ENCODE measurements at regions not wholly inside any gene's neighbourhood (a gene's known extent, or its start where the extent isn't known, plus 50 kb on each side); places are given as distances from the start of the nearest gene placed in this dataset.

- DNase-seq (ENCODE audit: low spot score), result no peak
- ATAC-seq (ENCODE audit: insufficient number of reproducible peaks, low FRiP score, low read depth), result peak; percentile 22
Observed at GRCh38 chr4:185987961-185988627, 80.9 kb upstream of the TLR3 start.

GRCh38 chr4:185991770-185992169 lies 77.2 kb upstream of the TLR3 start:
- Histone ChIP-seq H3K36me3 (no peaks in the 10 kb centered on the region), H3K4me3 (no peak overlapping the region), H3K9me3 (no peaks in the 10 kb centered on the region), H3K27ac (no peak overlapping the region), H3K4me1 (ENCODE audit: control insufficient read depth in 1 of 2, low read depth in 2 of 2) (peaks cover 0 to 37% of the 10 kb centered on the region in 2 donors), H3K27me3 (replicated peaks; ENCODE audit: insufficient read depth) (no peaks in the 10 kb centered on the region)
- ATAC-seq (ENCODE audit: insufficient number of reproducible peaks, low FRiP score, low read depth) (no peak), DNase-seq (ENCODE audit: low spot score) (no peak)
- no peak for TF ChIP-seq CTCF (IDR thresholded peaks at IDR 0.05)

More at GRCh38 chr4:185987961-185988627, 80.9 kb upstream of the TLR3 start:
- H3K9me3 ChIP-seq, result peaks cover 12% of the 10 kb centered on the region
- peaks cover 0 to 20% of the 10 kb centered on the region in 2 donors for H3K4me1 ChIP-seq (ENCODE audit: control insufficient read depth in 1 of 2, low read depth in 2 of 2)
- no peaks in the 10 kb centered on the region for H3K36me3 ChIP-seq
- no peaks in the 10 kb centered on the region for H3K27me3 ChIP-seq (replicated peaks; ENCODE audit: insufficient read depth)
- peak overlapping the region; percentile 41 to 55 for H3K27ac ChIP-seq
- no peak for TF ChIP-seq CTCF (IDR thresholded peaks at IDR 0.05)
- H3K4me3 ChIP-seq, result no peak overlapping the region

- DNase-seq (ENCODE audit: low spot score) (no peak), ATAC-seq (ENCODE audit: insufficient number of reproducible peaks, low FRiP score, low read depth) (no peak)
- H3K27me3 ChIP-seq (replicated peaks; ENCODE audit: insufficient read depth), result no peaks in the 10 kb centered on the region
- H3K4me1 ChIP-seq (ENCODE audit: control insufficient read depth in 1 of 2, low read depth in 2 of 2), result peaks cover 0 to 45% of the 10 kb centered on the region in 2 donors
- H3K27ac ChIP-seq, result peak overlapping the region in 1 of 2 donors; percentile 27
- H3K4me3 ChIP-seq, result no peak overlapping the region
- no peak for TF ChIP-seq CTCF (IDR thresholded peaks at IDR 0.05)
- no peaks in the 10 kb centered on the region for H3K36me3 ChIP-seq
- H3K9me3 ChIP-seq, result no peaks in the 10 kb centered on the region
Observed at GRCh38 chr4:185992585-185992984, 76.4 kb upstream of the TLR3 start.

- TF ChIP-seq CTCF (IDR thresholded peaks at IDR 0.05), result no peak
- H3K4me1 ChIP-seq (ENCODE audit: control insufficient read depth in 1 of 2, low read depth in 2 of 2), result peaks cover 0 to 46% of the 10 kb centered on the region in 2 donors
- ATAC-seq (ENCODE audit: insufficient number of reproducible peaks, low FRiP score, low read depth) (no peak), DNase-seq (ENCODE audit: low spot score) (no peak)
- no peak overlapping the region for H3K4me3 ChIP-seq
- H3K9me3 ChIP-seq, result no peaks in the 10 kb centered on the region
- peak overlapping the region in 1 of 2 donors; percentile 27 for H3K27ac ChIP-seq
- H3K27me3 ChIP-seq (replicated peaks; ENCODE audit: insufficient read depth), result no peaks in the 10 kb centered on the region
- H3K36me3 ChIP-seq, result no peaks in the 10 kb centered on the region
Observed at GRCh38 chr4:185993328-185993973, 75.5 kb upstream of the TLR3 start.

GRCh38 chr4:185994750-185995149 lies 74.2 kb upstream of the TLR3 start:
- H3K36me3 ChIP-seq, result no peaks in the 10 kb centered on the region
- peaks cover 4 to 55% of the 10 kb centered on the region in 2 donors for H3K4me1 ChIP-seq (ENCODE audit: control insufficient read depth in 1 of 2, low read depth in 2 of 2)
- no peak for DNase-seq (ENCODE audit: low spot score)
- ATAC-seq (ENCODE audit: insufficient number of reproducible peaks, low FRiP score, low read depth), result no peak
- H3K9me3 ChIP-seq, result no peaks in the 10 kb centered on the region
- H3K27ac ChIP-seq, result no peak overlapping the region
- no peak for TF ChIP-seq CTCF (IDR thresholded peaks at IDR 0.05)
- H3K27me3 ChIP-seq (replicated peaks; ENCODE audit: insufficient read depth), result no peaks in the 10 kb centered on the region
- no peak overlapping the region for H3K4me3 ChIP-seq

Data from thoracic aorta (tissue), 2 donors.